ENCODE measurements at regions not wholly inside any gene's neighbourhood (a gene's known extent, or its start where the extent isn't known, plus 50 kb on each side); places are given as distances from the start of the nearest gene placed in this dataset.

DNA sequence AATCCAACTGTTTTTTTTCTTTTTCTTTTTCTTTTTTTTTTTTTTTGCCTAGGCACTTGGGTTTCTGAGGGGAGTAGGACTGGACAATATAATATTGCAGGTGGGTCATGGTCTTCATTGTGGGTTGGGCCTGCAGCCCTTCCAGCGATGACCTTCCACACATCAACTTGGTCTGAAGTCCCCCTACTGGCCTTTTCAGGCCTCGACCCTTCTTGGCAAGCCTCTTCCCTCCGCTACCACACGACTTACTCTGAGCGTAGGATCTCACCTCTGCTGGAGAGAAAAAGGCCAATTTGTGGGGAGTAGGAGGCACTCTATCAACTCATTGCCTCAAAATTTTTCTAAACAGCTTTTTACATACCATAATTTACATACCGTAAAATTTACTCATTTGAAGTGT is 51.1 kb upstream of the GRIK3 start:
- DNase-seq = no peak

DNA sequence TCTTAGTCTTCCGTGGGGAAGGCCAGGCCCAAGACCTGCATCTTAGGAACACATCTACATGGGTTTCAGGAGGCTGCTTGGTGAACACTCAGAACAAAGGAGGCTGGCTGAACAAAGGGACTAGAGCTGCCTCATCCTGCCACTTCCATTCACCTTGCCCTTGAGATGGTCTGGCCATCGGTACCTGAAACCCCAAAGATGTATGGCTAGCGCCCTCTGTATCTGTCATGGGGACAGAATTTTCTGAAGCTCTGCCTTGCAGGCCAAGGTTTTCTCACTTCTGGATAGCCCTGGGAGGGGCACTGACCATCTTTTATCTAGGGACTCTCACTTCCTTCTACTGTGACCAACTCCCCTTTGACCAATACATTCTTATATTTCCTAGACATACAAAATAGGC is 55.4 kb upstream of the GRIK3 start:
- DNase-seq = no peak

DNA sequence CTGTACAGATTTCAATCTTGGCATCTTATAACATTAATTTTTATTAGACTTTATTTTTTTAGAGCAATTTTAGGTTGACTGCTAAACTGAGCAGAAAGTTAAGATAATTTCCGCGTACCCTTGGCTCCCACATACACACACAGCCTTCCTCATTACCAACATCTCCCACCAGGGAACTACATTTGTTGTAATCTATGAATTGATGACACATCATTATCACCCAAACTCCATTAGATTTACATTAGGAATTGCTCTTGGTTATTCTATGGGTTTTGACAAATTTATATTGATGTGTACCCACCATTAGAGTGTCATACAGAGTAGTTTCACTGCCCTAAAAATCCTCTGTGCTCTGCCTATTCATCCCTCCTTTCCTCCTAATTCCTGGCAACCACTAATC is 56.4 kb upstream of the GRIK3 start:
- DNase-seq = no peak

DNA sequence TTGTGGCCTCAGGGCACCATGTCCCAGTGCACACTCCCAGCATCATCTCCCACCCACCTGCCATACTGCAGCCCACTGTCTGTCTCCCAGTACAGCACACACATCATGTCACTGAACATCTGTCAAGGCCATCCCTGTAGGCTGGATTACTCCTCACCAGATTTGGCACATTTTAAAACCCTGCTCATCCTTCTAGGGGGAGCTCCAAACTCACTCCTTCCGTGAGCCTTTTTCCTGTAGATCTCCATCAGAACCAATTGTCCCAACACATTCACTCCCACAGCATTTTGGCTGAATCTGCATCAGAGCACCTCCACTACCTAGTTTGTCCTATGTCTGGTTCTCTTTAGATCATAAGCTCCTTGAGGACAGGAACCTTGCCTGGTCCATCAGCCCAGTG is 58.6 kb upstream of the GRIK3 start:
- DNase-seq = no peak

DNA sequence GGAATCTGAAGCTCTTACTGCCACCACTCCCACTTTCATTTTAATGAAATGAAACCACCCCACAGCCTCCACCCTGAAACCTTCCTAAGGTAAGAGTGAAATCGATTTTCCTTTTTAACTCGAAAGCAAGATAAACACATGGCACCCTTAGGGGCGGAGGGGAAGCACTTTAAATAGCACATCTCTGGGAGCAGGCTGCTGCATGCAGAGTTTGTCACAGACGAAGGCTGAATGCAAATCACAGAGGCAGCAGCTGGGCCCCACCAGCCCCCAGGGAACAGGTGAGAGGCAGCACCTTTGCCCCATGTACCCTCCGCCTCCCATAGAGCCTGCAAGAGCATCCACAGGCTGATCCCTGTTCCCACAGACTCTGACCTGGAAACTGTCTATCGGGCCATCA is 60.0 kb upstream of the GRIK3 start:
- no peak for DNase-seq

DNA sequence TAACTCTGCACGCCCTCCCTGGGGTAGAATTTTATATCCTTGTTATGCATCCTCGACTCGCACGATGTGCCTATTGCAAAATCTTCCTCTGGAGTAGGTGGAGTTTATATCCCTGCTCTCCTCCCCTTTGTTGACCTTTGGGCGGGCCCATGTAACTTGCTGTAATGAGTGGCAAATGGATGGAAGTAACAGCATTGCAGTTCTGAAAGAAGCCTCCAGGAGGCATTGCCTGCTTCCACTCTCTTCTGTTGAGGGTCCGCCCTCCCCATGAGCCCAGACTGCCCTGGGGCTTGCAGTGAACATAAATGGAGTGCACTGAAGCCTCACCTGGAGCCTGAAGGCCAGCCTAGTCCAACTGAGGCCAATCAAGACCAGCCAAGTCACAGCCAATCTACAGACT is 62.2 kb upstream of the GRIK3 start:
- DNase-seq = no peak

DNA sequence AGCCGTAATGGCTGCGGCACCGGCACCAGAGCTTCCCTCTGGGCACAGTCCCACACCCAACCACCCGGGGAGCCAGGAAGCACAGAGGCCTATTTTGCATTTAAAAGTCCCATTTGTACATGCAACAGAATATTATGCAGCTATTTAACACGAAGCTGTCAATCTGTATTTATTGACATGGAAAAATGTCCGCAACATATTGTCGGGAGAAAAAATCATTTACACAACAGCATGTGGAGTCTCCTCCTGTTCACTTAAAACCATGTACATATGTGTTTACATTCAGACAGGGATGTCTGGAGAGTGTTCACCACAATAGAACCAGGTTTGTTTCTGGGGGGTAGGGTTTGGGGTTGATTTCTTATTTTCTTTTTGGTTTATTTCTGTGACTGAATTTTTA is 63.4 kb upstream of the GRIK3 start:
- DNase-seq = no peak

DNA sequence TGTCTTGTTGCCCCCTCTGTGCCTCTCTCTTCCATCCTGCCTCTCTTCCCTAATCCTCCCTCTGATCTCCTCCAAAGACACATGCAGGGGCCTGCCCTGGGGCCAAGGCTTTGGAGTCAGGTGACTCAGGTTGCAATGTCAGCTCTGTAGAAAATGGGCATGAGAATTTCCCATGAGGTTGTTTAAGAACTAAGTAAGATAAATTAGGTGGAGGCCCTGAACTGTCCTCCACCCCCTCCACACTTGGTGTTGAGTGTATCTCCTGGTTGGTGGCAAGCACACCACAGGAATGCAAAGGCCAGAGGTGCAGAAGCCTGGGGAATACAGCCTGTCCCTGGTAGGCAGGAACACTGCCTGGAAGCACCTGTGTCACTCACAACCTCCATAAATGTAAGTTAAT is 63.9 kb upstream of the GRIK3 start:
- no peak for DNase-seq

DNA sequence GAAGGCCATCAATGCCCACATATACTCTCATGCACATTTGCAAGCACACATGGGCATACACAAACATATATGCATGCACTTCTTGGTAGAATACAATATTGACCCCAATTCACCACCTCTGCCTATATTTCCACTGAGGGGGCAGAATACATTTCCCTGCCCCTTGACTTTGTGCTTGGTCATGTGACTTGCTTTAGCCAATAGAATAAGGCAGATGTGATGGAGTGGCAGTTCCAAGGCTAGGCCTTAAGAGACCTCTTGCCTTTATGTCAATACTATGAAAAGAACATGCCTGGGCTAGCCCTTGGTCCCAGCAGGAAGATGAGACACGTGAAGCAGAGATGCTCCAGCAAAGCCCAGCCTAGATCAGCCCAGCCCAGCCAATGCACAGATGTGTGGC is 66.0 kb upstream of the GRIK3 start:
- no peak for DNase-seq

DNA sequence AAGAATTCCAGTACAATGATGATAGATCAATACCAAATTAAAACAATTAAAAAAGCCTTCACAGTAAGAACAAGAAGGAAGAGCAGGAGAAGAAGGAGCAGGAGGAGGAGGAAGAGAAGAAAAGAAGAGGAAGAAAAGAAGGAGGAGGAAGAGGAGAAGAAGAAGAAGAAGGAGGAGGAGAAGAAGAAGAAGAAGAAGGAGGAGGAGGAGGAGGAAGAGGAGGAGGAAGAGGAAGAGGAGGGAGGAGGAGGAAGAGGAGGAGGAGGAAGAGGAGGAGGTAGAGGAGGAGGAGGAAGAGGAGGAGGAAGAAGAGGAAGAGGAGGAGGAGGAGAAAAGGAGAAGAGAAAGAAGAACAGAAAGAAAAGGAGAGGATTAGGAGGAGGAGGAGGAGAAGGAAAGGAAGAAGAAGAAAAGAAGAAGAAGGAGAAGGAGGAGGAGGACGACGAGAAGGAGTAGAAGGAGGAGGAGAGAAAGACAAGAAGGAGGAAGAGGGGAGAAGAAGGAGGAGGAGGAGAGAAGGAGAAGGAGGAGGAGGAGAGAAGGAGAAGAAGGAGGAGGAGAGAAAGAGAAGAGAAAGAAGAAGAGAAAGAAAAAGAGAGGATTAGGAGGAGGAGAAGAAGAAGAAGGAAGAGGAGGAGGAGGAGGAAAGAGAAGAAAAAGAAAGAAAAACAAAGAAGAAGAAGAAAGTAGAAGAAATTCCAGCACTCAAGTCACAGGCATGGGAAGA is 68.5 kb upstream of the GRIK3 start:
- DNase-seq = no peak

DNA sequence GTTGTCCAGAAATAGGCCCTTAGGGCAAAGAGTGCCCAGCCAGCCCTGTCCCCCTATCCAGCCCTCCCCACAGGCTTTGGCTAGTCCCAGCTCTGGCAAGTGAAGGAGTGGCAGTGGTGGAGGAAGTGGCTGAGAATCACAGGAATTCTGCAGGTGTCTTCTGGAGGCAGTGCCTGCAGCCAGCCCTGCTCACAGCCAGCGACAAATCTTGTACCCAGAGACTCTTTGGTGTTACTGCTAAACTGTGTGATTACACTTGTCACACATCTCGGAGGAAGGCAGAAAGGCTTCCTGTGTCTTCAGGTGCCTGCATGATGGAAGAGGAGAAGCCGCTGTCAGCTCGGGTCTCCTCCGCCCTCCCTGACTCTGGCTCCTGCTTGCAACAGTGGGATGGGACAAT is 71.6 kb upstream of the GRIK3 start:
- DNase-seq = no peak

DNA sequence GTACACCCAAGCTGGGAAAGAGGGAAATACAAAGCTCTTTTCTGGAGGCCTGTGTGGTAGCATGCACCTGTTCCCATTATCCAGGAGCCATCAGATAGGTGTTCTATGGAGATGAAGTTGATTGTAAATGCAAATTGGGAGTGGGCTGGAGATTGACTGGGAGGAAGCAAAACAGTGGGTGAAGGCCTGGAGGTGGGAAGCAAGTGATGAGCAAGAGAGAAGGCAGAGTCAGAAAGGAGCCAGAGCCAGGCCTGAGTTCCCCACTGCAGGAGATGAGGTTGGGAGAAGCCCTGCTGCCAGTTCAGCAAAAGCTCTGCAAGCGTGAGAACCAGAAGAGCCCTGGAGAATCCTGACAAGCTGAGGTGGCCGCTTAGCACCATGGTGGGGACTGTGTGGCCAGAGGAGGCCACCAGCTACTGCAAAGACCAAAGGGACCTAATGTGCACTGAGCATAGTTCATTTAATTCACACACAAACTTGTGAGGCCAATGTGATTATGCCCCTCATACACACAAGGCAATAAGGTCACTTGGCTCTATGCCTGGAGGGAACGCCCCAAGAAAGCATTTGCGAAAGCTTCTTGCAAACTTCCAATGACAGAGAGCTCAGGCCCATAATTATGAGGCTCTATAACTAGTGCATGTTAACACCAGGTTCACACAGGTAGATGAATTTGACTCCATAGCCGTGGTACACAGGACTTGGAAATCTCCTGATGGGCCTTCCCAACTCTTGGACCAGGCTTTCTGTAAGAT is 73.0 kb upstream of the GRIK3 start:
- DNase-seq = no peak

DNA sequence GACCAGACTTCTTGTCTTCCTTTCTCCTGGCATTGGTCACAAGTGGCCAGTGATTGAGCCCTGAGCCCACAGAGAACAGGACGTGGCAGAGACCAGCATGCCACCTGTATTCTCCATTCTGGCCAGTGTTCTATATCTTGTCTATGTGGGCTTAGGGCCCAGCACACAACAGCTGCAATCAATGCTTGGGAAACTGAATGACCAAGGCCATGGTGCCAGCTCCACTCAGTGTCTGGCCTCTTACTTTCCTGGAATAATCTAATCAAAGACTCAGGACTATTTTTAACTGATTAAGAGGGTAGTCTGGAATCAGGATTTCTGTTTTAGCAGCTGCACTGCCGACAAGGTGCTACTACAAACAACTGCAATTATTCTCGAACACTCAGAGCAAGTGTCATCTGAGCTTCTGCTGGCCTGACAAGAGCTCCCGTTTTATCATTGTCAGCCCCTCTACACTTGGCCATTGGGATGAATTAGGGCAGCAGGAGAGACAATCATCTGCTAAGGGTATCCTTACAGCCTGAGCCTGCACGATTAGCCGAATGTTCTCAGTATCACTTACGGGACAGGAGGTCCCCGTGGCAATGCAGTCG is 74.4 kb upstream of the GRIK3 start:
- DNase-seq = no peak

DNA sequence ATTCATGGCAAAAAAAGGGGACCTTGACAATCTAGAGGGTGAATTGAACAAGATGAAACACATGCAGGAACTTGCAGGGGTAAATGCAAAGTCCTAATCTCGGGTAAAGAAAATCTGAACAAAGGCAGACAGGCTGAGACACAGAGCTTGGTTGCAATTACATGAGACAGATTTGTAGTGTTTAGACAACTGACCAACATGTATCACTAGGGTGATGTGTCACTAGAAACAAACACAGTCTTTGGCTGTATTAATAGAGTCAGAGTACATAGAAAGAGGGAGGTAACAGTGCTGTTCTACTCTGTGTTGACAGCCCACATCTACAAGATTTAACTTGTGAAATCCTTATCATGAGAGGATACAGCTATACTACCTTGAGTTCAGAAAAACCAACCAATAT is 78.1 kb upstream of the GRIK3 start:
- DNase-seq = no peak

DNA sequence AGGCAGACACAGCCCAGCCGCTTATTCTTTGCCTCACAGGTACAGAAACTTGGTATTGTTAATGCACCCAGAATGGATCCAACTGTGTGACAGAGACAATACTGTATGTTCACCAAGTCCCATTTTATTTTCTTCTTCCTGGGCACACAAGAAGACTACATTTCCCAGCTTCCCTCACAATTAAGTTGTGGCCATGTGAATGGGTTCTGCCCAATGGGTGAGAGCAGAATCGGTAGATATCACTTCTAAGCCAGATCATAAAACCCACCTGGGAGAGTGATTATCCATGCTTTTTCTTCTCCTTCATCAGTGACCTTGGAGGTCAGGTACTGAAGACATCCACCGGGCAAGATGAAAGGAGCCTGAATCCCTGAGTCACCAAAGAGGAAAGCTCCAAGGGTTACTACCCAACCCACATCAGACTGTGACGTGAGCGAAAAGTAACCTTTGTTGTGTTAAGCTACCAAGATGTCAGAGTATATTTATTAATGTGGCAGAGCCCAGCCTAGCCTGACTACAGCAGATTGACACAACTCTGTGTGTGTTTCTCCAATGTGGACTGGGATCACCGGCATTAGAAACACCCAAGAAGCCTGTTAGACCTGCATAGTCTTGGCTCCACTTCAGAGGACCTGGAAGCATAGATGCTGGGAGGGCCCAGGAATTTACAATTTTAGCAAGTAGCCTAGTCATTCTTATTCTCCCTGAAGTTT is 79.1 kb upstream of the GRIK3 start:
- DNase-seq = no peak

DNA sequence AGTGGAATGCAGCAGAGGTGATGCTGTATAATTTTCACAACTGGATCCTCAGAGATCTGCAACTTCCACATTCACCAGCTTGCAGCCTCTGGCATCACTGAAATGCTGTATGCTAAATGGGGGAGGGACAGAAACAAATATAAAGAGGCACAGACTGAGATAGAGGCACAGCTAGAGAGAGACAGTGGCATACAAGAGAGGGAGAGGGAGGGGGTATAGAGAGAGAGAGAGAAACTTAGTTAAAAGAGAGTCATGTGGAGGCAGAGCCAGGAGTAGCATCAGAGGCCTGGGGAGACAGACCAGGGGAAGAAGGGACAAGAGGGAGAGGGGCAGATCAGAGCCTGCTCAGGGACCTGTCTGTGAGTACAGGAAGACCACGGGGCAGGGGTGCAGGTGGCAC is 84.5 kb upstream of the GRIK3 start:
- no peak for DNase-seq

DNA sequence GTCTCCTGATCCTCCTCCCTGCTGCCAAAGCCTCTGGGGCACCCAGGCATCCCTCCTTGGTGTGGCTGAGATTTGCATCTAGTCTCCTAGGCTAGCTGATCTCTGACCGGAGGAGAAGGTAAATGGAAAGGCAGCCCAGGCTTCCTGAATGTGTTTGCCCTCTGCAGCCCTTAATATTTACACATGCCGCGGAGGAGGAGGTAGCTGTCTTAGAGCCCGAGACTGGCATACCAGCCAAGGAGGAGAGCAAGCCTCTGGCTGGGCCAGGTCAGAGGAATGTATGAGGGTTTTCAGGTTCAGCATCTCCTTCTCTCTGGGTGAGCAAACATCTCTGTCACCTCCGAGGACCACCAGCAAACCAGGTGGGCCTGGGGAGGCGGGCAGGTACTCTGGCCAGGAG is 86.0 kb upstream of the GRIK3 start:
- no peak for DNase-seq

DNA sequence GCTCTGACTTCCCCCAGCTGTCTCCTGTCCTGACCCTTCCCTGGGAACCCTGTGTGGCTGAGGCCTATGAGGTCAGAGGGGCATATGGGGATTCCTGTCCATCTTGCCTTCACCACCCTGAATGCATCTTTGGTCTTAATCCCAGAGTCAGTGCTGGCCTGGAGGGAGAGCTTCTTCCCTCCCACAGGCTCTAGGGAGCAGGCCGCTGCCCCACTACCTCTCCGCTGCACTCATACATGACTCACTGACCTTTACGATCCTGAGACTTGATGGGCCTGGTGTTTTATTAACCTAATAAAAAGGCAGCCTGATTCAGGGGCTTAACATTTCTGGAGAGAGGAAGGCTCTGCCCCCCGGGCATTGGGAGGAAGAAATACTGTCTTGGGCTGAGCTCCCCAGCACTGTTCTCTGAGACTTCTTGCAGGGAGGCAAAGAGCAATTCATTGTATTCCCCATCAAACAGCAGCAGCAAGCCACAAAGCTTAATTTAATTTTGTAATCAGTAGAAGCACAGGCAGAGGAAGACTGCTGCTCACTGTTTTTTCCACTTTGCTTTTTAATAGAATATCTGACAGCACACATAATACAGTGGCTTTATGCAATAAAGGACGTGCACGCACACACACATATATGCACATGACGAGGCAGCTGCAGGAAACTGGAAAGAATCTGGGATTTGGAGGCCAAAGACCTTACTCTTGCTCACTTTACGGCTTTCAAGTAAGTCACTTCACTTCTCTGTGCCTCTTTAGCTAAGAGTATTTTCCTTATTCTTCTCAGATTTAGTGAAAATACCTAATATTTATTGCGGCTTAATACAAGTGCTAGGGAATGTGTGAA is 89.2 kb upstream of the GRIK3 start:
- DNase-seq = no peak

DNA sequence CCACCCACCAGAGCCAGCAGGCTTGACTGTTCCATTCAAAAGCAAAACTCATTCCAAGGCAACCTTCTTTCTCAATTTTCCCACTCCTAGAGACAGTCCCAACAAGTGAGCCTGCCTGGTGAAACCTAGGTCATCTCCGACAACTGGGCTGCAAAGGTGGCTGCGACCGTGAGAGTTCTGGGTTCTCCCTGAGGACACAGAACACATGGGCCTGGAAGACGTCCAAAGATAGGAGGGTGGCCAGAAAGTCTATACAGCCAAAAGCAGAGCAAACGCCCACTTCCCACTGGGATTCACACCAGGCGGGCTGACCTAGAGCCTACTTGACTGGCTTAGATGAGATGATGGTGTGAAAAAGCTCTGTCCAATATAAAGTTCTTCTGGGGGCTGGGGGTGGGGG is 90.2 kb upstream of the GRIK3 start:
- DNase-seq = no peak

DNA sequence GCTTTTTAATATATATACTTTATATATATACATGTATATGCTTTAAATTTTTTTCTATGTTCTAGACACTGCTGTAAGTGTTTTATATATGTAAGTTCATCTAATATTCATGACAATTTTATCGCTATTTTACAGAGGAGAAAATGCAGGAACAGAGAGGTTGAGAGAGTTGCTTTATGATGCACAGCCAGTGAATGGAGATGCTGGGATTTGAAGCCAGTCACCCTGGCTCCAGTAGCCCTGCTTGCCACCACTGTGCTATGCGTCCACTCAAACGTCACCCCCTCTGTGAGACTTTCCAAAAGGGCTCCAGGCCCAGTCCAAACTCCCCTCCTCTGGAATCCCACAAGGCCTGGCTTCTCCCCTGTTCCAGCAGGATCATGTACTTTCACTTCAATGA is 91.0 kb upstream of the GRIK3 start:
- DNase-seq = no peak

DNA sequence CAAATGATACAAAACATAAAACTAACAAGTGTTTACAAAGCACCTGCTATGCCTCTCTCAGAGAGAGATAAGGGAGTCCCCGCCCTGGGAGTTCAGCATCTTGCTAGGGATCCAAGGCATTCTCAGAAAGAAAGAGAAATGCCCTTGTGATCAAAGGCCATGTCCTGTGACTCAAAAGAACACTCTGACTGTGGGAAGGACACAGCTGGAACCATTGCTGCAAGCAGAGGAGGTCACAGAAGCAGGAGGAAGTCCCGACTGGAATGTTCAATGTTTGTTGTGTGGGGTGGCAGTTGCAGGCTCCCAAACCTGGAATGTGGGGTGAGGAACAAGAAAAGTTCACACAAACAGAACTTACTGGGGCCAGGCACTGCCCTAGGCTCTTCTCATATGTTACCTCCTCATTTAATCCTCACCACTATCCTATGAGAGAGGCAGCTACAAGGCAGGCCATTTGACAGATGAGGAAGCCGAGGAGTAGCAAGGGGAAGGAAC is 93.0 kb upstream of the GRIK3 start:
- no peak for DNase-seq

DNA sequence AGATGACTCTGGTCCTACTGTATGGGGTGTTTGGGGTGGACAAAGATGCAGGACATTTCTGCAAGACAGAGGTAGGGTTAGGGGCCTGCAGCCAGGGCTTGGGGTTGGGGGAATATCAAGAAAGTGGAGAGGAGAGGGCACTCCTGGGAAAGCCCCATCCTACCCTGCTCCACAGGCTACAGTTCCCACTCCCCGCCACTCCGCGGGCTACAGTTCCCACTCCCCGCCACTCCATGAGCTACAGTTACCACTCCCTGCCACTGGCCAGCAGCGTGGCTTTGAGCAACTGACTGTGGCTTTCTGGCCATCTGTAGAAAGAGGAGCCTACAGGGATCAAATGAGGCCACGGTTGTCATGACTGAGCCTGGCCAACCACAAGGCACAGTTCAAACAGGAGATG is 93.8 kb upstream of the GRIK3 start:
- no peak for DNase-seq
